ENCODE measurements at regions not wholly inside any gene's neighbourhood (a gene's known extent, or its start where the extent isn't known, plus 50 kb on each side); places are given as distances from the start of the nearest gene placed in this dataset.

DNA sequence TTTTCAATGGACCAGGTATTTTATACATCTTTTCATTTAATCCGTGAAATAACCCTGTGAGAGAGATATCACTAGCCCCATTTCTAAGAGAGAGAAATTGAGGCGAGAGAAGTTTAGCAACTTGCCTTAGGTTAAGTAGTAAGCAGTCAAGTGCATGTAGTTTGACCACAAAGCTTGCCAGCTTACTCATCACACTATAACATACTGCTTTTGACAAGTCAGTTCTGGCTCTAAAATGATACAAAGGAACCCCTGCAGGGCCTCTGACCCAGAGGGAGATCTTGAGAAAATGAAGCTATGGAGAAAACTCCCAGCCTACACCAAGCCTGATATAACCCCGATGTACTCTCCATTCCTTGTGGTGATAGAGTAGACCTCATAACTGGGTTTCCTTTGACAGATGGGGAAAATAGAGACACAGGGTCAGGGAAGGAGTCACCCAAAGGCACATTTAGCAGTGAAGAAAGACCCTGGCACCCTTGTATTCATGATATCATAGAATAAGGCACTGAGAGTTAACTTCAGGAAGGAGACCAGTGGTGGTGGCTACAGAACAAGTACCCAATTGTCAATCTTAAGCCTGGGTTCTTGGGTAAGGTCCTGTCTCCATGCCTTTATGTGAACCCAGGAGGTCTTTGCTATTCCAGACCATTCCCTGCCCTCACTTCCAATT, 60.2 kb upstream of the MSN start:
- no peaks in the 10 kb centered on the region for H3K4me1 ChIP-seq (ENCODE audit: low read depth, poor library complexity, severe bottlenecking)
- TF ChIP-seq, protein P1, sequence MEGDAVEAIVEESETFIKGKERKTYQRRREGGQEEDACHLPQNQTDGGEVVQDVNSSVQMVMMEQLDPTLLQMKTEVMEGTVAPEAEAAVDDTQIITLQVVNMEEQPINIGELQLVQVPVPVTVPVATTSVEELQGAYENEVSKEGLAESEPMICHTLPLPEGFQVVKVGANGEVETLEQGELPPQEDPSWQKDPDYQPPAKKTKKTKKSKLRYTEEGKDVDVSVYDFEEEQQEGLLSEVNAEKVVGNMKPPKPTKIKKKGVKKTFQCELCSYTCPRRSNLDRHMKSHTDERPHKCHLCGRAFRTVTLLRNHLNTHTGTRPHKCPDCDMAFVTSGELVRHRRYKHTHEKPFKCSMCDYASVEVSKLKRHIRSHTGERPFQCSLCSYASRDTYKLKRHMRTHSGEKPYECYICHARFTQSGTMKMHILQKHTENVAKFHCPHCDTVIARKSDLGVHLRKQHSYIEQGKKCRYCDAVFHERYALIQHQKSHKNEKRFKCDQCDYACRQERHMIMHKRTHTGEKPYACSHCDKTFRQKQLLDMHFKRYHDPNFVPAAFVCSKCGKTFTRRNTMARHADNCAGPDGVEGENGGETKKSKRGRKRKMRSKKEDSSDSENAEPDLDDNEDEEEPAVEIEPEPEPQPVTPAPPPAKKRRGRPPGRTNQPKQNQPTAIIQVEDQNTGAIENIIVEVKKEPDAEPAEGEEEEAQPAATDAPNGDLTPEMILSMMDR (conservative IDR thresholded peaks at IDR 0.05; ENCODE audit: low read depth, low read length): no peak
- H3K4me2 ChIP-seq: no peak overlapping the region
- no peak overlapping the region for H3K4me3 ChIP-seq (IDR thresholded peaks at IDR 0.05; ENCODE audit: insufficient read depth, low read depth, low read length)
- H3K27me3 ChIP-seq (ENCODE audit: insufficient read depth, low read depth): no peaks in the 10 kb centered on the region
- no peaks in the 10 kb centered on the region for H3K79me2 ChIP-seq (ENCODE audit: insufficient read depth, low read depth)
- no peak overlapping the region for H3K27ac ChIP-seq
- H2AFZ ChIP-seq (ENCODE audit: low read depth): no peak overlapping the region
- H3K36me3 ChIP-seq (ENCODE audit: insufficient read depth): no peaks in the 10 kb centered on the region
- H3K9ac ChIP-seq: no peak overlapping the region
- no peaks in the 10 kb centered on the region for H4K20me1 ChIP-seq (ENCODE audit: insufficient read depth)

DNA sequence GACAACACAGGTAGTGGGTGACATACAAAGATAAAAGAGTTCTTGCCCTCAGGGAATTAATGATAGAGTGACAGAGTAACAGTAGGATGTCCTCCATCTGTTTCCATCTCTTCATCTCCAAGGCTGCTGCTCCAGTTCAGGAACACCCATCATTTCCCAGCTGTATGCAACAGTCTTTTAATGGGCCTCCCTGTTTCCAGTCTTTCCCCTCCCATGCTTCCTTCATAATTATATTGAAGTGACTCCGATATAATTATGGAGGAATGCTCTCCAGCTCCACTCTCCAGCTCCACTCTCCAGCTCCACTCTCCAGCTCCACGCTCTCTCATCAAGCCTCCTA, 65.3 kb upstream of the MSN start:
- Histone ChIP-seq H3K36me3 (ENCODE audit: insufficient read depth) (no peaks in the 10 kb centered on the region), H2AFZ (ENCODE audit: low read depth) (no peak overlapping the region), H3K27me3 (ENCODE audit: insufficient read depth, low read depth) (no peaks in the 10 kb centered on the region), H3K4me3 (IDR thresholded peaks at IDR 0.05; ENCODE audit: insufficient read depth, low read depth, low read length) (no peak overlapping the region), H3K27ac (no peak overlapping the region), H3K79me2 (ENCODE audit: insufficient read depth, low read depth) (no peaks in the 10 kb centered on the region), H4K20me1 (ENCODE audit: insufficient read depth) (no peaks in the 10 kb centered on the region), H3K9ac (no peak overlapping the region), H3K4me2 (no peak overlapping the region), H3K4me1 (ENCODE audit: low read depth, poor library complexity, severe bottlenecking) (no peaks in the 10 kb centered on the region)
- TF ChIP-seq, protein P1 (conservative IDR thresholded peaks at IDR 0.05; ENCODE audit: low read depth, low read length): no peak

DNA sequence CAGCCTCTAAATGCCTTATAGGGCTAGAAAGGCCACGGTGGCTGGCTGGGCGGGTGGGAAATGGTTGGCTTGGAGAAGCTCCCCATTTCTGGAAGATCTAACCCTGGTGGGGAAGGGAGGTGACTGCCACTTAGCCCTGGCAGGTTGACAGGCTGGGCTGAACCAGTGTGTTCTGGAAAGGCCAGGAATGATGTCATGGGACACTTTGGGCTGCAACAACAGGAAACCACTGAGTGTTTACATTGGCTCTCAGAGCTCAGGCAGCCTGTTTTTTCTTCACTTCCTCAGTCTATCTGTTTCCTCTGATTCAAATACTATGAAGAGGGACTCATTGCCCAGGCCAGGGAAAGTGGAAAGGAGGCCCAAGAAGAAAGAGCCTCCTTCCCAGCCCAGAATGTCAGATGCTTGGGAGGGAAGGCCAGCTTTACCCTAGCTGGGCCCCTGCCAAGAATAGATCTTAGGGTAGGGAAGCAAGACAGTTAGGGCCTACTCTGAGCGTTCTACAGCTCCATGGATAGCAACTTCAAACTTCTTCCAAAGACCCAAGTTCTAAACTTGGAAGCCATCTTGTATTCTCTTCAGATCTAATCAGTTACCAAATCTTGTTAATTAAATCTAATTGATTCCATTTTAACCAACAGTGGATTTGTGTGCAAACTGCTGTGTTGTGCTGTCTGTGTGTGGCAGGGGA, 65.8 kb upstream of the MSN start:
- H2AFZ ChIP-seq (ENCODE audit: low read depth): no peak overlapping the region
- H3K9ac ChIP-seq: no peak overlapping the region
- no peaks in the 10 kb centered on the region for H3K36me3 ChIP-seq (ENCODE audit: insufficient read depth)
- H3K79me2 ChIP-seq (ENCODE audit: insufficient read depth, low read depth): no peaks in the 10 kb centered on the region
- TF ChIP-seq, protein P1 (conservative IDR thresholded peaks at IDR 0.05; ENCODE audit: low read depth, low read length): no peak
- H3K27ac ChIP-seq: no peak overlapping the region
- no peak overlapping the region for H3K4me2 ChIP-seq
- H3K4me3 ChIP-seq (IDR thresholded peaks at IDR 0.05; ENCODE audit: insufficient read depth, low read depth, low read length): no peak overlapping the region
- no peaks in the 10 kb centered on the region for H4K20me1 ChIP-seq (ENCODE audit: insufficient read depth)
- no peaks in the 10 kb centered on the region for H3K27me3 ChIP-seq (ENCODE audit: insufficient read depth, low read depth)
- peaks cover 5% of the 10 kb centered on the region for H3K4me1 ChIP-seq (ENCODE audit: low read depth, poor library complexity, severe bottlenecking)

DNA sequence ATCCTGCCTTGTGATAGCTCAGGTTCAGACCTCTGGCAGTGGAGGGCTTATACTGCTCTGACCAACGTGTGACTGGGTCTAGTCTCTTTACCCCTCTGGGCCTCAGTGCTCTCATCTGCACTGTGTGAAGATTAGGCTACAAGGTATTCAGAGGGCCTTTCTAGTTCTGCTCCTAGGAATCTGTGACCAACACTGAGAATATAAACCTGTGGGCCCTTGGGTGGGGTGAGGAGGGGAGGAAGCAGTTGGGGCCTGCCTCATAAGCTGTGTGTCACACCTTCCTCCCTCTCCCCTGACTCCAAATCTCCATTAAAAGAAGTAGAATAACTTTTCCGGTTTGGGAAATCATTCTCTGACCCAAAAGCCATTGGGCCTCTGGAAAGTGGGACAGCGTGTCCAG, 66.3 kb upstream of the MSN start:
- Histone ChIP-seq H3K4me1 (ENCODE audit: low read depth, poor library complexity, severe bottlenecking) (peaks cover 10% of the 10 kb centered on the region), H3K4me2 (no peak overlapping the region), H4K20me1 (ENCODE audit: insufficient read depth) (no peaks in the 10 kb centered on the region), H3K27ac (no peak overlapping the region), H3K27me3 (ENCODE audit: insufficient read depth, low read depth) (no peaks in the 10 kb centered on the region), H2AFZ (ENCODE audit: low read depth) (no peak overlapping the region), H3K9ac (no peak overlapping the region), H3K4me3 (IDR thresholded peaks at IDR 0.05; ENCODE audit: insufficient read depth, low read depth, low read length) (no peak overlapping the region), H3K36me3 (ENCODE audit: insufficient read depth) (no peaks in the 10 kb centered on the region), H3K79me2 (ENCODE audit: insufficient read depth, low read depth) (no peaks in the 10 kb centered on the region)
- TF ChIP-seq, protein P1 (conservative IDR thresholded peaks at IDR 0.05; ENCODE audit: low read depth, low read length): no peak
